ENCODE measurements at regions not wholly inside any gene's neighbourhood (a gene's known extent, or its start where the extent isn't known, plus 50 kb on each side); places are given as distances from the start of the nearest gene placed in this dataset.
"Not testable (repeated sequence)": the region's sequence is repeated elsewhere in the genome, so short reads cannot be mapped to it uniquely, and the experiment has no call there.

DNA sequence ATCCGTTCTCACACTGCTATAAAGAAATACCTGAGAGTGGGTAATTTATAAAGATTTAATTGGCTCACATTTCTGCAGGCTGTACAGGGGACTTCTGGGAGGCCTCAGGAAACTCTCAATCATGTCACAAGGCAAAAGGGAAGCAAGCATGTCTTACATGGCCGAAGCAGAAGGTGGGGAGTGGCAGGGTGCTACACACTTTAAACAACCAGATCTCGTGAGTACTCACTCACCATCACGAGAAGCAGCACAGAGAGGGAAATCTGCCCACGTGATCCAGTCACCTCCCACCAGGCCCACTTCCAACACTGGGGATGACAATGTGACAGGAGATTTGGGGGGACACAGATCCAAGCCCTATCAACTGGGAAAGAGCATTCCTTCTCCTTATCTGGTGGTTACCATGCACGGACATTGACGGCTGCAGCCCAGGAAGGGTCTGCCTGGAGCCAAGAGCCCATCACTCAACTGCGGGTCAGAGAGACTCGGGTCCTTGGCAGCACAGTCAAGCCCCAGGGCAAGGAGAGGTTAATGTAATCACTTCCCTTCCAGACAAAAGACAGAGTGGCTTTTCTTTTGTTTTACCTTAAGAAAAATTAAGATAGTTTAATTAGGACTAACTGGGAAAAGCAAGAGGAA is 112.3 kb upstream of the CST7 start:
- DNase-seq (ENCODE audit: low read depth), result no peak

DNA sequence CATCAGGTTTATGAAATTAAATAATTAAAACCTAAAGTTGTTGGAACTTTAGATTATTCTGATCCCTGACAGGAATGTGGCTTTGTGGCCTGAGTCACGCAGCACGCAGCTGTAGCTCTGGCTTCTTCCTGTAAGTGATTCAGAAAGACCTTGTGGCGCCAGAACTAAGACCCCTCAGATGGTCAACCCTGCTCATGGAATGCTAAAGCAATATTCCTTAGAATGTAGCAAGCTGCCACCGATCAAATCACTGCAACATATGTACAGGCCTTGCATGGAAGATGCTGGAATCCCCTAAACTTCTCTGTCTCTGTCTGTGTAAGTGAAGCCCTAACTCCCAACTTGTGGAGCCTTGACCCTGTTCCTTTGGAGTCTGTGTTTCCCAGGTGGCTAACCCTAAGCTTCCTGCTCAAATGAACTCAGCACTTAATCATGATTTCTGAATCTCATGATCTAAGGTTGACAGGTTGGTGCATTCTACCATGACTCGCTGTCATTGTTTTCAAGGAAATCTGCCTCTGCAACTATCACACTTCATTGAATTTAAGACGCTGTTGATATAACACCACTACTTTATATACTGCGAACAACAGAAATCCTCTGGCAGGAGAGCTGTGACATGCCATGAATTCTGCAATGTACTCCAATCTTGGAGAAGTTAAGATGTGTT is 111.2 kb upstream of the CST7 start:
- DNase-seq (ENCODE audit: low read depth), result peak; percentile 20

DNA sequence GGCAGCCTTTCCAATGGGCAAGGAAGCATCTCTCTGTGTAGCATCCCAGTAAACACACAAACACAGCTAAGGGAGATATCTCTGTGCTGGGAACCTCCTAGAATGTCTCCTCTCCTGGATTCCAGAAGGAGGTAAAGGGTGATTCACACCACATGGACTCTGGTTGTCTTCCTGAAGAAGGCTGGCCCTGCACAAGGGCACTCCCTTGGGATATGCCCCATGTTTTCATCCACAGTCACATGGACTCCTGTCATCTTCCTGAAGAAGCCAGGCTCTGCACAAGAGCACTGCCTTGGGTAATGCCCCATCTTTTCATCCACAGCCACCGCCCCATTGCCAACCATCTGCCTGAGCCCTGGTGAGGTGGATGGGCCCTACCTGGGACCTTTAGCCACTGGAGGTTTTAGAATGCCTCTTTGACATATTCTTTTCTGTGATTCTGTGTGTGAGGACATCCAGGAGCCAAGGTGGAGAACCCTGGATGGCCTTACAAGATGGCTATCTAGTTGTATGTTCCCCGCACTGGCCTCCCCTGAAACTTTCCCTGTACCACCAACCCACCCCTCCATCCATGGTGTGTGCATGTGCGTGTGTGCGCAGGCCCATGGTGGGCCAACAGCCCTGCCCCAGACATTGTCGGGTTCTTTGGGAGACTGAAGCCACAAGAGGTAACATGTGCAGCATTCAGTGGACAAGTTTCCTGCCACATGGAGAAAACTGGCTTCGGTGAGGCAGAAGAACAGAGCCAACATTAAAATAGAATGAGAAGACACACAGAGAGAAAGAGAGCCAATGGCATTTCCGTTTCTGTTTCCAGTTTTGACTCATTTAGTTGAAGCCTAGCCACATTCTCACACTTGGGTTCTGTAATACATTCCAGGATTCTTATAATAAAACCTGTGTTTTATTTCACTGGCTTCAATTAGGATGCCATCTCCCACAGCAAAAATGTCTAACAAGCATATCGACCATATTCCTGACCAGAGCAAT is 110.2 kb upstream of the CST7 start:
- no peak for DNase-seq (ENCODE audit: low read depth)

DNA sequence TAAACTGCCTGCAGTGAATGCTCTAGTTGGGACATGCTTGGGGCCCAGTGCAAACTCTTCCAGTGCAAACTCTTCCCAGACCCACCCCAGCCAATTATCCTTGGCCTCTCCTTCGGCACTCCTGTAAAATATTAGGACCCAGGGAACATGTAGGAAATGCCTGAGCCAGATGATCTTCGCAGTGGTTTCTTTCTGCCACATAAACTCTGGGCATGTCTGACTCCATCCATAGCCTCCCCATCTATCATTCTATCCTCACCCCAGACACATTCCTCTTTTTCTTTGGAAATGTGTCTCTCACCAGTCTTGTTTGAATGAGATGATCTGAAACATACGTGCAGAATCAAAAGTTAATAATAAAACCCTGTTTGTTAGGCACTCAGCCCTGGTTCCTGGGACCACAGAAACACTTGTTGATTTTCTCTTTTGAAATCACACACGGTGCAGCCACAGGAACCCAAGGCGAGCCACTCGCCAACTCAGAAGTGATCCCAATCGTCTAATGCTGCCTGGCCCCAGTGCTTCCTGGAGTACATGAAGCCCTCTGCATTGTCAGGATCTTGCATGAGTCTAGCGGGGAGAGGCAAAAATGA is 108.9 kb upstream of the CST7 start:
- DNase-seq (ENCODE audit: low read depth), result no peak

DNA sequence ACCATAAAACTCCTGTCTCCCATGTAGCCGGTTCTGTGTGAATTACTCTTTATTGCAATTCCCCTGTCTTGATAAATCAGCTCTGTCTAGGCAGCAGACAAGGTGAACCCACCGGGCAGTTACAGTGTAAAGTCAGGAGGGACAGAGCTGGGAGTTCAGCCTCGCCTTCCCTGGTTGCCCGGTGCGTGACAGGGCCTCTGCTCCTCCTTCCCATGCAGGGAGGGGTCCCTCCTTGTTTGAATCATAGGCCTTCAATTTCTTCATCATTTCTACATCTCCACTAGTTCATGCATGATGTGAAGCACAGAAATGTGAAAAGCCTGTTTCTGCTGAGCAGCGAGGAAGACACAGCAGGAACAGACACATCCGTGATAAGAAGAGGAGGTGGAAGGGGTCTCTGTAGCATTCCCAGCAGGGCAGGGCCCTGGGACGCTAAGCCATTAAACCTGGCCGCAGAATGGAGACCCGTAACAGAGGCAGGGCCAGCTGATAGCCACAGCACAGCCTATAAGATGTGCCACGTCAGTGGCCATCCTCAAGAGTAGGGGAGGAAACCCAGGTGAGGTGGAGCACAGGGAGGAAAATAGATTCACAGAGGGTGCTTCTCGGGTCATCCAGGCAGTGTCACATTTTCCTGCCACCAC is 106.7 kb upstream of the CST7 start:
- DNase-seq (ENCODE audit: low read depth), result no peak

DNA sequence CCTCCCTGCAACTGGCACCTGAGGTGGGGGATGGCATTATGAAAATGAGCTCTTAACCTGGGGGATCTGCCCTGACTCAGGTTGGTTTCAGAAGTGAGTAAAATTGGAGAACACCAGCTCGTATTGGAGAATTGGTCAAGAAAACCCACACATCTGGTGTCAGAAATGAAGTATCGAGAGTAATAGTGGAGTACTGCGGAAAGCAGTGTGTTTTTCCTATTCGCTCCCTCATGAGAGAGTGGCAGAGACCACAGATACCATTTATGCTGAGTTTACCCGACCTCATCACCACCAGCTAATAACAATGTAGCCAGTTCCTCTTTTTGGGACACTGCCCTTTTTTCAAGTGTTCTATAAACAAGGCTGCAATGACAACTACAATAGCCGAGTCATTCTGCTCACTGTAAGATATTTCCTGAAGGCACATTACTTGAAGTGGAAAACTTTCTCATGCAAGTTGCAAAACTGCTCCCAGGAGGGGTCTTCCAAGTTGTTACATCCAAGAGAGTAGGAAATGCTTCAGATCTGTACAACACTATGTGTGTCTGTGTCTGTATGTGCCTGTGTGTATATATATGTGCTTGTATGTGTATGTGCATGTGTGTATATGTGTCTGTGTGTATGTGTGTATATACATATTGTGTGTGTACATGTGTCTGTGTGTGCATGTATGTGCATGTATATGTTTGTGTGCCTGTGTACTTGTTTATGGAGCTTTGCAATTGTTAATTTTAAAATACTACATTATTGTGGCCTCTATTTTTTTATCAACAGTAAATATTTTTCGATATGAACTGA is 106.0 kb upstream of the CST7 start:
- DNase-seq (ENCODE audit: low read depth), result no peak

DNA sequence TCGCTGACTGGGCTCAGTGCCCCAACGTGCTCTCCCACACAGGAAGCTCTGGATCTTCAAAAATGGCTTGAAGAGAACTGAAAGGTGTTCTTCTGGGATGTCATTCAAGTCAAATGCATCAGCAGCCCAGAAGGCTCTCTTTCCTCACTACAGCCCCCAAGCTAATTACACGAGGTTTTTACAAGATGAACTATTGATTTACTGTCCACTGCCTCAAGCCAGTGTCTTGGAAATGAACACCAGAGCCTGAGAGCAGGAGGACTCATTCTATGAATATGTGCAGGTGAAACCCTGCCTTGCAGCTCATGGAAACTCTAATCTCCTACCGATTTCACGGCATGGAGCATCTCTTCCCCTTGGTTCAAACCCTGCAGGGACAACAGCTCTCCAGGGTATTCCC is 98.9 kb upstream of the CST7 start:
- no peak for DNase-seq (ENCODE audit: low read depth)

DNA sequence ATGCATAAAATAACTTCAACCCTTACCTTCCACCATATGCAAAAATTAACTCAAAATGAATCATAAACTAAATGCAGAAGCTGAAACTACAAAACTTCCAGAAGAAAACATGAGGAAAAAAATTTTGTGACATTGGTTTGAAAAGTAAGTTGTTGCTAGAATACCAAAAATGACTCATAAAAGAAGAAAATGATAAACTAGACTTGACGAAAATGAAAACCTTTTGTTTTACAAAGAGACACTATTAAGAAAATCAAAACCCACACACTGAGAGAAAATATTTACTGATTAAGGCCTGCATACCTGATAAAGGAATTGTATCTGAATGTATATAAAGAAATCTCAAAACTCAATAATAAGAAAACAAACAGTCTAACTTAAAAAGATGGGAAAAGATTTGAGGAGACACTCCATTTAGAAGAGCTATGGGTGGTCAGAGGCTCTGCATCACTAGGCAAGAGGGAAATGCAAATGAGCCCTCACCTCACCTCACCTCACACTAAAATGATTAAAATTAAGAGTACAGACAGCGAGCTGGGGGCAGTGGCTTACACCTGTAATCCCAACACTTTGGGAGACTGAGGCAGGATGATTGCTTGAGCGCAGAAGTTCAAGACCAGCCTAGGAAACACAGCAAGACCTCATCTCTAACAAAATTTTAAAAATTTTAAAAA is 97.6 kb upstream of the CST7 start:
- no peak for DNase-seq (ENCODE audit: low read depth)

DNA sequence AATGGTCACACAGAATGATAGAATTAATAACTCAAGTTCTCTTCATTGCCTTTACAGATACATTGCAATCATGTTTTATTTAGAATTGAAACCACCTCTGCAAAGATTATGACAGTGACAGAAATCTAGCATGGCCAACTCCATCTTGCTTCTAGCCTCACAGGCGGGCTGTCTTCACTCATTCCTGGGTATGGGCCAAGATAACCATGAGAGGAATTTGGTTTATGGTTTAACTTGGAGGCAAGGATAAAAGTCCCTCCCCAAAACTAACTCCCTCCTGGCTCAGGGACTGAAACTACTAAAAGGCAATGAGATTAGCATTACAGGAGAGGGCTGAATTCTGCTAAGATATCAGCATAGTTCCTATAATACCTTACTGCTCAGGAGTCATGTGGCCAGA is 95.2 kb upstream of the CST7 start:
- no peak for DNase-seq (ENCODE audit: low read depth)

DNA sequence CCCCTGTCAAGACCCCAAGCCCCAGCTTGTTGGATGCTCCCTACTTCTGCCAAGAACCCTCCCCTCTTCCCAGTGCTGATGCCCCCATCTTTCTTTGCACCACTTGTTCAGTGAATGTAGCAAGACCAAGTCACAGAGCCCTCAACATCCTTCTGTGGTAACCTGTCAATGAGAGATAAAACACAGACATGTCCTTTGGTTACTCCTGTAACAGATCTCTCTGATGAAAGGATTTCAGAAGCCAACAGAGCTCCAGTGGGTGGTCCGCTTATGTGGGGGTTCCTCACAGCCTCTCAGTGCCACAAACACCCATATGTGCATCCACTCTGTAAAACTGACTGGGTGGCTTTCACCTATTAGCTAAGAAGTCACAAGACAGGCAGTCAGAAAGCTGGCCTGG is 93.2 kb upstream of the CST7 start:
- no peak for DNase-seq (ENCODE audit: low read depth)

DNA sequence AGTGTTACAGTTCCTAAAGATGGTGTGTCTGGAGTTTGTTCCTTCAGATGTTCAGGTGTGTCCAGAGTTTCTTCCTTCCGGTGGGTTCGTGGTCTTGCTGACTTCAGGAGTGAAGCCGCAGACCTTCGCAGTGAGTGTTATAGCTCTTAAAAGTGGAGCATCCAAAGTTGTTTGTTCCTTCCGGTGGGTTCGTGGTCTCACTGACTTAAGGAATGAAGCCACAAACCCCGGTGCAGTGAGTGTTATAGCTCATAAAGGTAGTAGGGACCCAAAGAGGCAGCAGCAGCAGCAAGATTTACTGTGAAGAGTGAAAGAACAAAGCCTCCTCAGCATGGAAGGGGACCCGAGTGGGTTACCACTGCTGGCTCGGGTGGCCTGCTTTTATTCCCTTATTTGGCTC is 90.6 kb upstream of the CST7 start:
- DNase-seq (ENCODE audit: low read depth), result not testable (repeated sequence)

DNA sequence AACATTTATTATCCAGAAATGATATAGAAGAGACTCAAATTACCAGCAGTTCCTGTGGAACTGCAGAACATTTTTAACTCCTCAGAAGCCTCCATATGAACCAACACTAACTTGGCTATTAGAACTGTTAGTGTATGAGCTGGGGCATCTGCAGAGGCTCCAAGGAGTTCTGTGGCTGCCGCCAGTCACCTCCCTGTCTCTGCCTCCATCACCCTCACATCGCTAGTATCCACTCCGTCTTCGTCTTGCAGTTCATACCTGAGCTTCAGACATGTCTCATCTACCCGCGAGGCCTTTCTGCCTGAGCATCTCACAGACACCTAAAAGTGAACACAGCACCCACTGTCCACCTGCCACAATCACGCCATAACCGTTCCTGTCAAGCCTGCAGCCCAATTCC is 89.5 kb upstream of the CST7 start:
- DNase-seq (ENCODE audit: low read depth), result no peak

DNA sequence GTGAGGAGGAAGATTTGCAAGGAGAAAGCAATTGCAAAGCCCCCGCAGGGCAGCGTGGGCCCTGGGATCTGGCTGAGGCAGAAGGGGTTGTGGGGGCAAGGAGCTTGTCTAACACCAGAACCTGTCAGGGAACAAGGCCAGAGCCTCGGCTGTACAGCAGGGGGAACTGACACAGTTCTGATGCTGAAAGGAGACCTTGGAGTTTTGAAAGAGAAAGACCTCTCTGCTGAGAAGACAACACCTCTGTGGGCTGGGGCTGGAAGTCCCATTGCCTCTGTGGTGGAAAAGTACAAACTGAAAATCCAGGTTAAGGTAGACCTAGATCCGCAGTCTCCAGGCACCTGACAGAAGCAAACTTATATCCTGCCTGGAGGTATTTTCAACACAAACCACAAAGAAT is 86.9 kb upstream of the CST7 start:
- no peak for DNase-seq (ENCODE audit: low read depth)

DNA sequence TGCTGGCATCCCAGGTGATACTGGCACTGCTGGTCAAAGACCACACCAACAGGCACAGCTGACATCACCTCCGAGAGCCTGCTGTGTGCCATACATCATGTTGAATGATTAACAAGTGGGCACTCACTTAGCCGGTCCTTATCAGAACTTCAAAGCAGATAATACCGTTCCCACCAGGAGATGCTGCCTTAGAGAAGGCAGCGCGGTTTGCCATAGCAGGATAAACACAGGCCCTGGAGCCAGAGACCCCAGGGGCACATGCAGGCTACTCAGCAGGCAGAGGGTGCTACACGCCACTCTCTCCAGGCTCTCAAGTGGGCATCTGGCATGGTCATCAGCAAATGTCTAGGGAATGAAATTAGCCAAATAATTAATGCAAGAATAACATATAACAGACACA is 86.5 kb upstream of the CST7 start:
- DNase-seq (ENCODE audit: low read depth), result no peak

DNA sequence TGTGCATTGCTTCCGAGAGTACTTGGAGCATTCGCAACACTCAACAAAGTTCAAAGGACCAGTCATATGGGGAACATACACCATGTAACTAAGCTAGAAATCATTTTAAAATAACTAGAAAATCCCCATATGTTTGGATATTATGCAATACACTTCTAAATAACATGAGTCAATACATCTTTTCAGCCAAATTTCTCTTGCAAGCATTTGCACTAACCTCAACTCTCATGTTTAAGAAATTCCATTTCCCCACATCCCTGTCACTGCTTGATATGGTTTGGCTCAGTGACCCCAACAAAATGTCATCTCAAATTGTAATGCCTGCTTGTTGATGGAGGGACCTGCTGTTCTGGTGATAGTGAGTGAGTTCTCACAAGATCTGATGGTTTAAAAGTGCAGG is 85.7 kb upstream of the CST7 start:
- no peak for DNase-seq (ENCODE audit: low read depth)

DNA sequence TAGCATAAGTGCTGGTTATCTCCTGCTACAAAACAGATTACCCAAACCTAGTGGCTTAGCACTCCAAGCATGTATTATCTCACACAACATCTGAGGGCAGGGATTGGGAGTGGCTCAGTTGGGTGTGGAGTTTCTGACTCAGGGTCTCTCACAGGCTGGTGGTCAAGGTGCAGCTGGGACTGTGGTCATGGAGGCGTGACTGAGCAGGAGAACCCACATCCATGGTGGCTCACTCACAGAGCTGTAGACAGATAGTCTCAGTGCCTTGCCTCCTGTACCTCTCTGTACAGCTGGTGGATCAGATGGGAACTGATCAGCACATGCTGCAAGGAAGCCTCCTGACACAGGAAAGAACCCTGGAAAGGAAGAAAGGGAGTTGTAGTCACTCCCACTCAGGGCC is 83.1 kb upstream of the CST7 start:
- no peak for DNase-seq (ENCODE audit: low read depth)

DNA sequence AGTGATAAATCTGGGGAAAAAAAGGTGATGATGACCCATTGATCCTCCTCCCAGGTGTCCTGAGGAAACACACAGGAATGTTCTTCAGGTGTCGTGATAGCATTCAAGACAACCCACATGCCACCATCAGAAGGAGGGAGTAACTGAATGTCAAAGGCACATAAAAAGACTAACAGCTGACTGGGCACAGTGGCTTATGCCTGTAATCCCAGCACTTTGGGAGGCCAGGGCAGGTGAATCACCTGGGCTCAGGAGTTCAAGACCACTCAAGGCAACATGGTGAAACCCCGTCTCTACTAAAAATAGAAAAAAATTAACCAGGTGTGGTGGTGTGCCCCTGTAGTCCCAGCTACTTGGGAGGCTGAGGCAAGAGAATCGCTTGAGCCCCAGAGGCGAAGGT is 82.3 kb upstream of the CST7 start:
- DNase-seq (ENCODE audit: low read depth), result no peak

DNA sequence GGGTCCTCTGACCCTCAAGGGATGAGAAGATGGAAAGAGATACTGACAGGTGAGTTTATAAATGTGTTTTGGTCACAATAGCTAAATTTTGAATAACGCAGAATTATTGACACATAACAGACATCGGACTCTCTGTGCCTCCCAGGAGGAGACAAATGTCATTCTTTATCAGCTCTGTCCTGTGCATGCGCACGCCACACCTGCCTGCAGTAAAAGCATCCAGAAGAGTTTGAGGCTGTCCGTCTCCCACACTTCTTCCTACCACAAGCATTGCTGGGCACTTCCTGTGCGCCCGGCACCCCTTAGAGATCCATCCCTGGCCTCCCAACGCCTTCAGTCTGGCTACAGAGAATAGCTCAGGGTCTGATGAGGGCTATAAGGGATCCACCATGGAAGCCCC is 81.5 kb upstream of the CST7 start:
- DNase-seq (ENCODE audit: low read depth), result no peak

DNA sequence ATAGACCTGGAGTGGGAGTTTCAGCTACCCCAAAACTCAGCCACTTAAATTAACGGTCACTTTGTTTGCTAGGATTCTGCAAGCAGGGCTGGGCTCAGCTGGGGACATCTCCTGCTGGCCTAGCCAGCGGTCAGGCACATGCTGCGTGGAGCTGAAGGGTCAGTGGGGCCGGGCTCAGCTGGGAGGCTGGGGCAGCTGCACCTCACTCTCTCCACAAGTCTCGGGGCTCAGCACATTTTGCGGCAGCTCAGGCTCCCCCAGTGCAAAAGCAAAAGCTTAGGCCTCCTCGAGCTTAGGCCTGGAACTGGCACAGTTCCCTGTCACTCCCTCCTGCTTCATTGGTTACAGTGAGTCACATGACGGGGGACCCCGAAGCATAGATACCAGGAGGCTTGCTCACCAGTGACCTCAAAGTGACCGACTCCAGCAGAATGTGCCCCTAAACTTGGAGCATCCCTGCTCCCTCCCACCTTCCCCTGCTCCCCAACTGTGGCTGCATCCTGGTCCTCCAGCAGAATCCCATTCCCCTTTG is 80.6 kb upstream of the CST7 start:
- no peak for DNase-seq (ENCODE audit: low read depth)

DNA sequence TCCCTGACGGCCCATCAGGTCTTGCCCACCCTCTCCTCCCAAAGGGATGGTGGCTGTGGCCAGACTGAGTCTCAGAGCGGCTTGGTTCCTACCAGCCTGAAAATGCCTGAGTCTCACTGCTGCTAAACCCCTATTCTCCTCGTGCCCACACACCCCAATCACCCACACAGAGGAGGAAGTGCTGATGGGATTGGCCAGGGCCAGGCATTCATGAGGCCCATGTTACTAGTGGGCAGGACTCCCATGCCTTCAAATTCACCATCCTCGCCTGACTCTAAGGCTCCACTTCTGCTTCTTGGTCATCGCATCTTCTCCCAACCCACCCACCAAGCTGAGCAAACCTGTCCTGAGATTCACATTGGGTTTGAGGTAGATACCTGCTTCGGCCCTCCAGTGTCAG is 80.1 kb upstream of the CST7 start:
- DNase-seq (ENCODE audit: low read depth), result no peak

Data from HS-27A (cell line).